Natural killer cell (primary cell): ENCODE measurements at regions not wholly inside any gene's neighbourhood (a gene's known extent, or its start where the extent isn't known, plus 50 kb on each side); places are given as distances from the start of the nearest gene placed in this dataset.

Experiments
- ATAC-seq, 3 donors: fragments of 150-1000 bp in 2 of 3; fragments of 200-7000 bp in 1 of 3; cut with Tn5 transposase; 1 replicate in 1 of 3; 2 replicates in 2 of 3; pipeline ENCODE4 v1.10.0; 2021; ENCODE audit warnings: mild to moderate bottlenecking in 2 of 3, moderate library complexity in 2 of 3
- DNase-seq, 2 donors: peaks; one replicate each; pipeline versions ENCODE4 v3.0.0 to v3.0.0-alpha.2; 2013 to 2021; ENCODE audit warnings: mixed read lengths in 1 of 2
- H3K27ac ChIP-seq: one replicate; pipeline ENCODE4 v1.5.1; 2013; ENCODE audit warnings: mild to moderate bottlenecking, low read length
- H3K27me3 ChIP-seq: one replicate; pipeline ENCODE4 v1.6.1; 2013; ENCODE audit warnings: low read length; ENCODE audit not compliant: control insufficient read depth, insufficient read depth
- H3K36me3 ChIP-seq: one replicate; pipeline ENCODE4 v1.6.1; 2013; ENCODE audit warnings: low read length; ENCODE audit not compliant: control insufficient read depth, insufficient read depth
- H3K4me1 ChIP-seq: one replicate; pipeline ENCODE4 v1.6.1; 2013; ENCODE audit warnings: low read length; ENCODE audit not compliant: control insufficient read depth, insufficient read depth
- H3K4me3 ChIP-seq: one replicate; pipeline ENCODE4 v1.5.1; 2013; ENCODE audit warnings: low read length
- H3K9me3 ChIP-seq: one replicate; pipeline ENCODE4 v1.6.1; 2013; ENCODE audit warnings: low read length; ENCODE audit not compliant: control insufficient read depth, insufficient read depth
- H3K27ac Mint-ChIP-seq, 2 donors: one replicate each; pipeline ENCODE4 v1.8.0; 2022; ENCODE audit warnings: mild to moderate bottlenecking in 2 of 2, mixed read lengths in 2 of 2, moderate library complexity in 1 of 2
- H3K27me3 Mint-ChIP-seq, 2 donors: one replicate each; pipeline ENCODE4 v1.8.0; 2022; ENCODE audit warnings: low read depth in 2 of 2, mixed read lengths in 2 of 2
- H3K36me3 Mint-ChIP-seq: one replicate; pipeline ENCODE4 v1.8.0; 2022; ENCODE audit warnings: mixed read lengths
- H3K4me1 Mint-ChIP-seq, 2 donors: one replicate each; pipeline ENCODE4 v1.8.0; 2022; ENCODE audit warnings: mixed read lengths in 2 of 2
- H3K4me3 Mint-ChIP-seq: one replicate; pipeline ENCODE4 v1.8.0; 2022; ENCODE audit warnings: mild to moderate bottlenecking, moderate library complexity, mixed read lengths
- H3K9me3 Mint-ChIP-seq, 2 donors: one replicate each; pipeline ENCODE4 v1.8.0; 2022; ENCODE audit warnings: mixed read lengths in 2 of 2
- WGBS: methylation state at CpG from one replicate; pipeline ENCODE4 v1.1.7; 2013; ENCODE audit warnings: missing lambda C conversion rate; ENCODE audit not compliant: insufficient coverage; 5-methylcytosine and 5-hydroxymethylcytosine counted together
- intact Hi-C: fragments of 100-400 bp; cut with micrococcal nuclease; formaldehyde crosslinking; loops from one replicate; pipeline ENCODE4 v1.14.2; 2022
- TF ChIP-seq, protein P1 (sequence below): fragments of 200-600 bp; IDR thresholded peaks from one replicate; pipeline ENCODE4 v1.8.0; 2022; ENCODE audit warnings: antibody characterized with exemption

DNA sequence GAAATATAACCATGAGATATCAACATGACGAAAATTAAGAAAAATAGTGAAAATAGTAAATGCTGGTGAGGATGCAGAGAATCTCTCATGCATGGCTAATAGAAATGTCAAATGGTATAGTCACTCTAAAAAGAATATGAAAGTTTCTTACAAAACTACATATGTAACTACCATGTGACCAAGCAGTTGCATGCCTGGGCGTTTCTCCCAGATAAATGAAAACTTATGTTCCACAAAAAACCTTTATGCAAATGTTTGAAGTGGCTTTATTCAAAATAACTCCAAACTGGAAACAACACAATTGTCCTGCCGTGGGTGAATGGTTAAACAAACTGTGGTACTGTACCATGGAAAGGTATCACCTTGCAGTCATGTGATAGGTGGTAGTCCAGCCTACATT, 112.4 kb downstream of the HDGFL1 start:
- TF ChIP-seq, protein P1, sequence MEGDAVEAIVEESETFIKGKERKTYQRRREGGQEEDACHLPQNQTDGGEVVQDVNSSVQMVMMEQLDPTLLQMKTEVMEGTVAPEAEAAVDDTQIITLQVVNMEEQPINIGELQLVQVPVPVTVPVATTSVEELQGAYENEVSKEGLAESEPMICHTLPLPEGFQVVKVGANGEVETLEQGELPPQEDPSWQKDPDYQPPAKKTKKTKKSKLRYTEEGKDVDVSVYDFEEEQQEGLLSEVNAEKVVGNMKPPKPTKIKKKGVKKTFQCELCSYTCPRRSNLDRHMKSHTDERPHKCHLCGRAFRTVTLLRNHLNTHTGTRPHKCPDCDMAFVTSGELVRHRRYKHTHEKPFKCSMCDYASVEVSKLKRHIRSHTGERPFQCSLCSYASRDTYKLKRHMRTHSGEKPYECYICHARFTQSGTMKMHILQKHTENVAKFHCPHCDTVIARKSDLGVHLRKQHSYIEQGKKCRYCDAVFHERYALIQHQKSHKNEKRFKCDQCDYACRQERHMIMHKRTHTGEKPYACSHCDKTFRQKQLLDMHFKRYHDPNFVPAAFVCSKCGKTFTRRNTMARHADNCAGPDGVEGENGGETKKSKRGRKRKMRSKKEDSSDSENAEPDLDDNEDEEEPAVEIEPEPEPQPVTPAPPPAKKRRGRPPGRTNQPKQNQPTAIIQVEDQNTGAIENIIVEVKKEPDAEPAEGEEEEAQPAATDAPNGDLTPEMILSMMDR = no peak
- Mint-ChIP-seq H3K27me3 (no peaks in the 10 kb centered on the region), H3K4me1 (no peaks in the 10 kb centered on the region), H3K4me3 (no peak overlapping the region), H3K27ac (no peak overlapping the region), H3K9me3 (peaks cover 2 to 8% of the 10 kb centered on the region in 2 donors), H3K36me3 (no peaks in the 10 kb centered on the region)
- Histone ChIP-seq H3K9me3 (no peaks in the 10 kb centered on the region), H3K4me3 (no peak overlapping the region), H3K27me3 (no peaks in the 10 kb centered on the region), H3K27ac (no peak overlapping the region), H3K4me1 (no peaks in the 10 kb centered on the region), H3K36me3 (no peaks in the 10 kb centered on the region)
- no peak for DNase-seq
- 14% methylated on average over 1 of the region's 3 CpGs for WGBS
- intact Hi-C loops = no loop called here
- ATAC-seq = no peak

GRCh38 chr6:22682979-22683378, 113.6 kb downstream of the HDGFL1 start:
- Mint-ChIP-seq H3K27me3 (no peaks in the 10 kb centered on the region), H3K27ac (no peak overlapping the region), H3K4me3 (no peak overlapping the region), H3K9me3 (peaks cover 4 to 10% of the 10 kb centered on the region in 2 donors), H3K4me1 (no peaks in the 10 kb centered on the region), H3K36me3 (no peaks in the 10 kb centered on the region)
- no peaks in the 10 kb centered on the region for H3K36me3 ChIP-seq
- H3K27ac ChIP-seq = no peak overlapping the region
- intact Hi-C loops = no loop called here
- DNase-seq = no peak
- ATAC-seq = no peak
- H3K27me3 ChIP-seq = no peaks in the 10 kb centered on the region
- WGBS = 82% methylated on average over 6 of the region's 6 CpGs
- no peaks in the 10 kb centered on the region for H3K9me3 ChIP-seq
- no peak overlapping the region for H3K4me3 ChIP-seq
- no peaks in the 10 kb centered on the region for H3K4me1 ChIP-seq
- TF ChIP-seq, protein P1 = no peak

DNA sequence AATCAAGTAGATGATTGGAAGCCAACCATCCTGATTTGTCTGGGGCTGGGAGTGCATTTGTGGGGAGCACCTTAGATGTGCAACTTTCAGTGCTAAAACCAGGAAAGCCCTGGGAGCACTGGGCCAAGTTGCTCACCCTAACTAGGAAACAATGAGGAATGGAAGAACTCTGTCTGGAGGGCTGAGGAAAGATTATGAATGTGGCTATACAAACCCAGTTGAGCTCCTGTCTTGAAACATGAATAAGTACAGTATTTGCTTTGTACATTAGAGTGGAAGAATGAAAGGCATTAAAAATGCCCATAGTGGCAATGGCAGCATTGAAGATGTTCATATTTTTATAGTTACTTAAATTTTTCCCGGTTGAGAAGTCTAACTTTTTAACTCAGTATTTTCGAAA, 121.1 kb downstream of the HDGFL1 start:
- Histone ChIP-seq H3K27me3 (no peaks in the 10 kb centered on the region), H3K36me3 (no peaks in the 10 kb centered on the region), H3K4me3 (no peak overlapping the region), H3K9me3 (peaks cover 3% of the 10 kb centered on the region), H3K4me1 (no peaks in the 10 kb centered on the region), H3K27ac (no peak overlapping the region)
- no peak overlapping the region for H3K4me3 Mint-ChIP-seq
- H3K36me3 Mint-ChIP-seq = no peaks in the 10 kb centered on the region
- intact Hi-C loops = no loop called here
- H3K27me3 Mint-ChIP-seq = no peaks in the 10 kb centered on the region
- ATAC-seq (no peak), DNase-seq (no peak)
- no peaks in the 10 kb centered on the region for H3K4me1 Mint-ChIP-seq
- peaks cover 7 to 10% of the 10 kb centered on the region in 2 donors for H3K9me3 Mint-ChIP-seq
- no CpG with 5 or more reads among the region's 2 CpGs for WGBS
- H3K27ac Mint-ChIP-seq = no peak overlapping the region
- TF ChIP-seq, protein P1 = no peak

GRCh38 chr6:22694092-22694724, 124.8 kb downstream of the HDGFL1 start:
- Histone ChIP-seq H3K27ac (no peak overlapping the region), H3K27me3 (no peaks in the 10 kb centered on the region), H3K4me3 (no peak overlapping the region), H3K36me3 (no peaks in the 10 kb centered on the region), H3K4me1 (no peaks in the 10 kb centered on the region), H3K9me3 (peaks cover 3% of the 10 kb centered on the region)
- Mint-ChIP-seq H3K9me3 (peaks cover 3 to 7% of the 10 kb centered on the region in 2 donors), H3K27me3 (no peaks in the 10 kb centered on the region), H3K36me3 (no peaks in the 10 kb centered on the region), H3K27ac (no peak overlapping the region), H3K4me1 (no peaks in the 10 kb centered on the region), H3K4me3 (no peak overlapping the region)
- DNase-seq (no peak), ATAC-seq (no peak)
- TF ChIP-seq, protein P1 = no peak
- intact Hi-C loops = no loop called here
- no CpG with 5 or more reads among the region's 1 CpG for WGBS
